Urinary bladder (tissue), 3 donors: ENCODE measurements at regions not wholly inside any gene's neighbourhood (a gene's known extent, or its start where the extent isn't known, plus 50 kb on each side); places are given as distances from the start of the nearest gene placed in this dataset.
"Not testable (repeated sequence)": the region's sequence is repeated elsewhere in the genome, so short reads cannot be mapped to it uniquely, and the experiment has no call there.

Source experiments
- DNase-seq: peaks from one replicate; pipeline ENCODE4 v3.0.0-alpha.2; 2015; ENCODE audit errors: extremely low spot score
- H3K27ac ChIP-seq: one replicate; pipeline ENCODE4 v1.5.1; 2013; ENCODE audit warnings: low read depth, mild to moderate bottlenecking, moderate library complexity
- H3K36me3 ChIP-seq: one replicate; pipeline ENCODE4 v1.6.1; 2013; ENCODE audit warnings: mild to moderate bottlenecking, moderate library complexity; ENCODE audit not compliant: insufficient read depth
- H3K4me1 ChIP-seq: one replicate; pipeline ENCODE4 v1.6.1; 2013; ENCODE audit warnings: mild to moderate bottlenecking, moderate library complexity; ENCODE audit not compliant: insufficient read depth
- H3K4me3 ChIP-seq: one replicate; pipeline ENCODE4 v1.5.1; 2013; ENCODE audit warnings: low read depth, low read length
- WGBS: extraction: QIAGEN DNeasy Blood & Tissue Kit; methylation state at CpG from one replicate; pipeline ENCODE4 v1.1.7; 2013; 5-methylcytosine and 5-hydroxymethylcytosine counted together
- donor health status: healthy with polysubstance abuse.
- donor health status: healthy.

DNA sequence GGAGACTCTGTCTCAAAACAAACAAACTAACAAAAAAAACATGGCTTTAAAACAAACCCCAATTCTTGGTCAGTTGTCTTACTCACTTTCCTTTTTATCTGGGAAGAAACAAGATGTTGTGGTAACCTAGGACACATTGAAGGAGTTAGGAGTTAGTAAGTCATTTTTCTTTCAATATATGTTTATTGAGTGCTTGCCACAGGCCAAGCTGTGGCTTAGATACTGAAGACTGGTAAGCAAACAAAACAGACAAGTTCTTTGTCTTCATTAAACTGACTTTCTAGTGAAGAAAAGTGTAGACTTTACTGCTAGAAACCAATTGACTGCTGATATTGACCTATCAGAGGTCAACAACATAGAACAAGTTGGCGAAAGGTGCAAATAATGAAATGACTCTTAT, 1228.3 kb upstream of the FAM98A start:
- H3K27ac ChIP-seq = no peak overlapping the region
- WGBS = 91% methylated on average over 1 of the region's 1 CpG
- H3K36me3 ChIP-seq = no peaks in the 10 kb centered on the region
- H3K4me1 ChIP-seq = no peaks in the 10 kb centered on the region
- H3K4me3 ChIP-seq = no peak overlapping the region
- DNase-seq = no peak

DNA sequence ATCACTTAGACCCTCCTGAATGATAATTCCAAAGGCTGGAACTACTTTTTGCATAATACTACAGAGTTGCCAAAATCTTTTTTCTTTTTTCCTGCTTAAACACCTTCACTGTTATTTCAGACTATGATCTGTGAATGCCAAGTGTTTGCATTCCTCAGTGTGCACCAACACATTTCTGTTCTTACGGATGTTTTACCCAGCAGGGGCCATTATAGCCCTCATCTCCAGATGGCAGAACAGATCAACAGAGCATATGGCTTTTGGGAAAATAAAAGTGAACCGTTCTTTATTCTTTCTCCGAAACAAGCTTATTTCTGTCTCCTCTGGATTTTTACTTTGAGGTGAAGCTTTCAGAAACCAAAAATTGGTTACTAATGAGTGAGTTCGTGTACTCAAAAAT, 1226.6 kb upstream of the FAM98A start:
- no peak overlapping the region for H3K27ac ChIP-seq
- WGBS = 90% methylated on average over 4 of the region's 4 CpGs
- H3K36me3 ChIP-seq = no peaks in the 10 kb centered on the region
- no peak overlapping the region for H3K4me3 ChIP-seq
- no peaks in the 10 kb centered on the region for H3K4me1 ChIP-seq
- DNase-seq = no peak

DNA sequence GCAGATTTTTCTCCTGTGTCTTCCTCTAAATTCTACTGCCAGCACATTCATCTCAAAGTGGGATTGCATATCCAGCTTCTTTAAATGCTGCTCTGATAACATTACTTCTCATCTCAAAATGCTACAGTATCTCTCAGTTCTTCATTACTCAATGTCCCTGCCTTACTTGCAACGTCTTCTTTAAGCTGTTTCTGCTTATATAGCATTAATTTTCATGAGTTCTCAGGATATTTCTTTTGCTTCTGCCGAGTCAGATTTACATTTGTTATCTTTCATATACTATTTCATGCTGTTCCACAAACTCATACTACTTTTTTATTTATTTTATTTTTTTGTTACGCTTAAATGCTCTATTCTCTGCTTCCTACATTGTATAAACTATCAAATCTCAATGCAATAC, 1223.5 kb upstream of the FAM98A start:
- Histone ChIP-seq H3K4me3 (no peak overlapping the region), H3K4me1 (no peaks in the 10 kb centered on the region), H3K36me3 (no peaks in the 10 kb centered on the region), H3K27ac (no peak overlapping the region)
- 69% methylated on average over 3 of the region's 3 CpGs for WGBS
- DNase-seq = no peak

DNA sequence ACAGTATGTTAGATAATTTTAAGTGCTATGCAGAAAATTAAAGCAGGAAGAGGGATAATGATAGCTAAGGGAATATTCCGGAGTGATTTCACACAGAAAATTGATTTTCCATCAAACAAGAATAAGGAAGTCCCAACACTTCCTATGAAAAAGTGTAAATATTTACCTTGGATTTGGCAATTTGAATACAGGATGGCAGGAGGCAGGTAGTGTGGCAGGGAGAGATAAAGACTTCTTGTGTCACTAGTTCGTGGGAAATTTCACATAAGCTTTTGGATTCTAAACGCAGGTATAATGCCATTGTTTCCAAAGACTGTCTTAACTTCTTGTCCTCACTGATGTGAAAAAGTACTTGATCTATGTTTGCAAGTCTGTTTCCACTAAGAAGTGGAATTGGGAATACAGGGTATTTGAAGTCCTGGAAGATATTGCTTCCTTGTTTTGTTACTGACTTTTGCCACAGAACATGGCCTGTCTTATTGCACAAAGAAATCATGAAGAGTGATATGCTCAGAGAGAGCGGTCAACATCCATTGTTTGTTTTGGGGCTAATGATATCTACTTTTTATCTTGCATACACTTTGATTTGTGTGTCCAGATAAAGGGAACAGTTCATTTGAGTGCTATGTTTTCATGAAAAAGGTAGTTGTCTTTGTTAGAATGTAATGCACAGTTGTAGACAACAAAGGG, 1216.1 kb upstream of the FAM98A start:
- 73% methylated on average over 4 of the region's 4 CpGs for WGBS
- DNase-seq = no peak
- H3K27ac ChIP-seq = no peak overlapping the region
- H3K36me3 ChIP-seq = no peaks in the 10 kb centered on the region
- H3K4me1 ChIP-seq = no peaks in the 10 kb centered on the region
- no peak overlapping the region for H3K4me3 ChIP-seq

DNA sequence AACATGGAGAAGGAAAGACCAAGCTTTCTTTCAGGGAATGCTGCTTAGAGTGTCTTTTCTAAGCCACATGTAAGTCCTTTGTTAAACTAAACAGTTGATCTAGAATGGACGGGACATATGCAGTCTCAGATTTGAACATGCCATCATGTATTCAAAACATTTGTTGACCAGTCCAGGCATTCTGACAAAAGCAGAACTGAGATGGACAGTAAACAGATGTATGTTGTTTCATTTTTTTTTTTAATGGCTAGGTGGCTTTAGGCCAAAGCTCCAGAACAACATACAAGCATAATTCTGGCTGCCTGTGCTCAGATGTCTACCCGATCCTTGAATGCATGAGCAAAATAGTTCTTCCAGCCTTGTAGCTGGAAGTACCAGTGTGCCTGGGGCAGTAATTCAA, 1211.4 kb upstream of the FAM98A start:
- no peak for DNase-seq
- Histone ChIP-seq H3K36me3 (no peaks in the 10 kb centered on the region), H3K27ac (no peak overlapping the region), H3K4me1 (no peaks in the 10 kb centered on the region), H3K4me3 (no peak overlapping the region)
- WGBS = 52% methylated on average over 2 of the region's 2 CpGs

DNA sequence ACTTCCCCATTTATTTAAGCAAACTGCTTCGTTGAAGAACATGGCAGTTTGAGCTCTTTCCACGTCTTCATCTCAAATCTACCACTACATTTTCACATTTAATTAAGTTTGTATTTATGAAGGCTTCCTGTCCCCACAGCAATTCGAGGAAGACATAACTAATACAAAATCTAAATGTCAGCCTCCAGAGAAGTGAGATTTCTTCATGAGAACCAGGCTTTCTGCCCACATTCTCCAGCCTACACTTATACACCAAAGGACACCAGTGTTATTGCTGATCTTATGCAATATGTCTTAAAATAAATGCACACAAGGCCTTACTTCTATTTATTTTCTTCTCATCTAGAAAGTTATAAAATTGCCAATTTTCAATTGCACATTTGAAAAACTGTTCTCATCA, 1209.3 kb upstream of the FAM98A start:
- DNase-seq = no peak
- Histone ChIP-seq H3K4me3 (no peak overlapping the region), H3K36me3 (no peaks in the 10 kb centered on the region), H3K4me1 (no peaks in the 10 kb centered on the region), H3K27ac (no peak overlapping the region)
- 72% methylated on average over 3 of the region's 3 CpGs for WGBS

DNA sequence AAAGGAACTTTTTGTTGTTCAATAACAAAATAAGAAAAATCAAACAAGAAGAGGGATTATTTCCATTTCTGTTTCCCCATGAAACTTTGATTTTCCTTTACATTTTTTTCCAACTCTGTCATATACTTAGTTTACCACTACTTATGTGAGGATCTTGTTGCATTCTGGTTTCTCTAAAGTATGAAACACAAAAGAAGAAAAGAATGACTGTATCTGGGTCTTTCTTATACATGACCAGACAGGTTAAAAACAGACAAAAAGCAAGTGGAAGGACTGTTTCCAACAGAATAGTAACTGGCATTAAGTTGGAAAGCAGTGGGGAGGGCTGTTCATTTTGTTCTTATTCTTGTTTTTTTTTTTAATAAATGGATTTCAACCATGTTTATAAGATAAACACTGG, 1207.8 kb upstream of the FAM98A start:
- H3K27ac ChIP-seq = no peak overlapping the region
- DNase-seq = no peak
- H3K4me3 ChIP-seq = no peak overlapping the region
- H3K36me3 ChIP-seq = no peaks in the 10 kb centered on the region
- H3K4me1 ChIP-seq = no peaks in the 10 kb centered on the region

DNA sequence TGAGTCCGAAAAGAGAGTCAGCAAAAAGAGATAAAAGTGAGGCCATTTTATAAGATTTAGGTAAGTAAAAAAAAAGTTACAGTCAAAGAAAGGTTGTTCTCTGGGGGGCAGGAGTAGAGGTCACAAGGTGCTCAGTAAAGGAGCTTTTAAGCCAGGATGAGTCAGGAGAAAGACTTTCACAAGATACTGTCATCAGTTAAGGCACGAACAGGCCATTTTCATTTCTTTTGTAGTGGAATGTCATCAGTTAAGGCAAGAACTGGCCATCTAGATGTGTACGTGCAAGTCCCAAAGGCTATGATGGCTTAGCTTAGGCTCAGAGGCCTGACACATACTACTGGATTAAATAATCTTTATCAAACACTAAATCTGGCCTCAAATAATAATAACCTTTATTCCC, 1207.3 kb upstream of the FAM98A start:
- Histone ChIP-seq H3K36me3 (no peaks in the 10 kb centered on the region), H3K4me3 (no peak overlapping the region), H3K27ac (no peak overlapping the region), H3K4me1 (no peaks in the 10 kb centered on the region)
- WGBS = 83% methylated on average over 3 of the region's 3 CpGs
- no peak for DNase-seq

DNA sequence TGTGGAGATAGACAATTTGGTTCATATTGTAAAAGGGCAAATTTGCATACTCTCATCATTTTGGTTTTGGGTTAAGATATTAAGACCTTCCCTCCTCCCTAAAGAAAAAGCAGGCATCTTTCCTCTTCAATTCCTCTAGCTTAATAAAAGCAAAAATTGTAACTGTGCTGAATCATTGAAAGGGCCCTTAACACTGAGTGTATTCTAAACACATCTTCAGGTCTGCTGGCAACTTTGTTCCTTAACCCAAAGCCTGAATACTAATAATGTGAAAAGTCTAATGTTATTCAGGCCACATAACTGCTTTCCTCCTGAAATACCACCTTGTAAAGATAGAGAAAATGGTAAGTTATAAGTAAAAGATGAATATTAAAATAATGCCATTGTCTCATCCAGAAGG, 1200.5 kb upstream of the FAM98A start:
- no peak for DNase-seq
- H3K4me3 ChIP-seq = no peak overlapping the region
- H3K27ac ChIP-seq = no peak overlapping the region
- H3K4me1 ChIP-seq = no peaks in the 10 kb centered on the region
- H3K36me3 ChIP-seq = no peaks in the 10 kb centered on the region

DNA sequence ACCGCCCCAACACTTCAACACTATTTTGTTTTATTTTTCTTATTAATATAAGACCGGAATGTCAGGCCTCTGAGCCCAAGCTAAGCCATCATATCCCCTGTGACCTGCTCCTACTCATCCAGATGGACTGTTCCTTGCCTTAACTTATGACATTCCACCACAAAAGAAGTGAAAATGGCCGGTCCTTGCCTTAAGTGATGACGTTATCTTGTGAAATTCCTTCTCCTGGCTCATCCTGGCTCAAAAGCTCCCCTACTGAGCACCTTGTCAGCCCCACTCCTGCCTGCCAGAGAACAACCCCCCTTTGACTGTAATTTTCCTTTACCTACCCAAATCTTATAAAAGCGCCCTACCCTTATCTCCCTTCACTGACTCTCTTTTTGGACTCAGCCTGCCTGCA, 1196.5 kb upstream of the FAM98A start:
- not testable (repeated sequence) for H3K4me3 ChIP-seq, H3K27ac ChIP-seq, H3K4me1 ChIP-seq, H3K36me3 ChIP-seq, DNase-seq
- 83% methylated on average over 5 of the region's 5 CpGs for WGBS

DNA sequence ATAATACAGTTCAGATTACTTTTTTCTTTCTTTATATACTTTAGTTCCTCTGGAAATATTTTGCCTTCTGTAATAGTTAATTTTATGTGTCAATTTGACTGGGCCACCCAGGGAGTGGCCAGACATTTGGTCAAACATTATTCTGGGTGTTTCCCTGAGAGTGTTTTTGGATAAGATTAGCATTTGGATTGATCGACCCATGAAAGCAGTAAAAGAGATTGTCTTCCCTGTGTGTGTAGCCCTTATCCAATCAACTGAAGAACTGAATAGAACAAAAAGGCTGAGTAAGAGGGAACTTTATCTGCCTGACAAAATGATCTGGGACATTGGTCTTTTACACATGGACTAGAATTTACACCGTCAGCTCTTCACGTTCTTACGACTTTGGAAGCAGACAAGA, 1190.1 kb upstream of the FAM98A start:
- WGBS = 51% methylated on average over 4 of the region's 4 CpGs
- no peak for DNase-seq
- Histone ChIP-seq H3K36me3 (no peaks in the 10 kb centered on the region), H3K27ac (no peak overlapping the region), H3K4me1 (no peaks in the 10 kb centered on the region), H3K4me3 (no peak overlapping the region)

DNA sequence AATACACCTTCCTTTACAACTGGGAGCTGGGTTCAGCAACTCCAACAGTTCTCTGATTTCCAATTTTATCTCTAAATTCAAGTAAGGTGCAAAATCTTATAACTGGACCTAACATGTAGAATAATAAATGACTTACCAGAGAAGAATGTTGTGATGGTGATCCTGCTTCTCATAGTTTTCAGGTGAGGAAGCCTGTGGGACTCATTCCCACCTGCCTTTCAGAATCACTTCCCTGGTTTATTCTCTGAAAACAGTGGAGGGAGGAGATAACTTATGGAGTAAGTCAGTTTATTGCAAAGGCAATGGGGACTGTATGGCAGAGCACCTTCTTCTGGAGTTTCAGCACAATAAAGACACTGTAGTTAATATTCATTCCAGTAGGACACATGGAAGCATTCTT, 1188.2 kb upstream of the FAM98A start:
- Histone ChIP-seq H3K4me3 (no peak overlapping the region), H3K36me3 (no peaks in the 10 kb centered on the region), H3K4me1 (no peaks in the 10 kb centered on the region), H3K27ac (no peak overlapping the region)
- DNase-seq = no peak

DNA sequence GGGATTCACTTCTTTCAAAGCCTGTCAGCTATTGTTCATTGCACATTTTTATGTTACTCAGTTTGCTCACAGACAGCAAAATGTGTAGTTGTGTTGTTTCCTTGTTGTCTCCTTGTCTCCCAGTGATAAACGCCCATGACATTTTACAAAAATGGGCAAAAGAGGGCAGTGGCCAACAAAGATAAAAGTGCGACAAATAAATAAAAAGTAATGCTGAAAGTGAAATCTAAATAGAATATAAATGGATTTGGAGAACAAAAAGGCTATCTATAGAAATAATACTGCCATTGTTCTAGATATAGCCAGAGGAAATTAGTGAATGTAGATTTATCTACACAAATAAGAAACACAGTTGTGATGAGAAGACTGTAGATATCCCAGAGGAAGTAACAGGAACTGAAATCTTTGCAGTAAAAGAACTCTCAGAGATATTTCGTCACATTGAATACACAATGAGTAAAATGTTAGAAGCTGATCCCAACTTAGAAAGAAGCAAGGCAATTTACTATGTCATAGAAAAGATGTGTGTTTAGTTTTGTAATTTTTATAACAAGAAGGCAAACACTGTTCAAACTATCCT, 1186.2 kb upstream of the FAM98A start:
- DNase-seq = no peak
- no peaks in the 10 kb centered on the region for H3K36me3 ChIP-seq
- no peak overlapping the region for H3K27ac ChIP-seq
- no peaks in the 10 kb centered on the region for H3K4me1 ChIP-seq
- 78% methylated on average over 3 of the region's 3 CpGs for WGBS
- no peak overlapping the region for H3K4me3 ChIP-seq

DNA sequence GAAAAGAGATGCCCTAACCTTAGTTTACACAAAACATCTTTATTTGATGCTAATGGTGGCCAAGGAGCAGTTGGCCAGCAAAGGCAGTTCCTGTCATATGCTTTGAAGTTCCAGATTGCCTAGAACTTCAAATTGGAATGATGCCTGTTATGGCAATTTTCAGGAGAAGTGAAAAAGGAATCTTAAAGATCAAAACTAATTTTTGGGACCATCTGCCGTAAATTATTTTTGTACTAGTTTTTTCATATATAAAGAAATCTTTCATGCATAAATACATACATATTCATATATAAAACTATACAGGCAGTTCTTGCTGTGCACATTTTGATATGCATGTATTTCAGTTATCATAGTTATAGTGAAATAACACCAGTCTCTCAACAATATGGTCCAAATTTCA, 1185.6 kb upstream of the FAM98A start:
- DNase-seq = no peak
- Histone ChIP-seq H3K4me3 (no peak overlapping the region), H3K27ac (no peak overlapping the region), H3K4me1 (no peaks in the 10 kb centered on the region), H3K36me3 (no peaks in the 10 kb centered on the region)
- WGBS = 96% methylated on average over 1 of the region's 1 CpG

DNA sequence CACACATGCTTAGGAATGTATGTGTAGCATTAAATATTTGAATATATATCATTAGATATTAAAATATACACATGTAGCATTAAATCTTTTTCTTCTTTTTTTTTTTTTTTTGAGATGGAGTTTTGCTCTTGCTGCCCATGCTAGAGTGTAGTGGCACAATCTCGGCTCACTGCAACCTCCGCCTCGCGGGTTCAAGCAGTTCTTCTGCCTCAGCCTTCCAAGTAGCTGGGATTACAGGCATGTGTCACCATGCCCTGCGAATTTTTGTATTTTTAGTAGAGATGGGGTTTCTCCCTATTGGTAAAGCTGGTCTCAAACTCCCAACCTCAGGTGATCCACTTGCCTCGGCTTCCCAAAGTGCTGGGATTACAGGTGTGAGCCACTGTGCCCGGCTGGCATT, 1151.6 kb upstream of the FAM98A start:
- H3K4me3 ChIP-seq, H3K36me3 ChIP-seq, DNase-seq, H3K27ac ChIP-seq, H3K4me1 ChIP-seq: not testable (repeated sequence)
- WGBS = 96% methylated on average over 7 of the region's 7 CpGs
